ENCODE measurements at regions not wholly inside any gene's neighbourhood (a gene's known extent, or its start where the extent isn't known, plus 50 kb on each side); places are given as distances from the start of the nearest gene placed in this dataset.

- H3K9me3 Mint-ChIP-seq, result no peaks in the 10 kb centered on the region
- H3K27me3 Mint-ChIP-seq, result peaks cover 31% of the 10 kb centered on the region
- H3K4me3 Mint-ChIP-seq, result no peak overlapping the region
- peak; percentile 32 for DNase-seq (ENCODE audit: extremely low spot score, unreplicated experiment)
- no peak overlapping the region for H3K27ac Mint-ChIP-seq
- no peaks in the 10 kb centered on the region for H3K36me3 Mint-ChIP-seq
- peaks cover 23% of the 10 kb centered on the region for H3K4me1 Mint-ChIP-seq (ENCODE audit: unreplicated experiment)
- TF ChIP-seq CTCF (conservative IDR thresholded peaks at IDR 0.05), result no peak
Measured at GRCh38 chr20:58012731-58013510, 215.5 kb downstream of the ANKRD60 start.

DNA sequence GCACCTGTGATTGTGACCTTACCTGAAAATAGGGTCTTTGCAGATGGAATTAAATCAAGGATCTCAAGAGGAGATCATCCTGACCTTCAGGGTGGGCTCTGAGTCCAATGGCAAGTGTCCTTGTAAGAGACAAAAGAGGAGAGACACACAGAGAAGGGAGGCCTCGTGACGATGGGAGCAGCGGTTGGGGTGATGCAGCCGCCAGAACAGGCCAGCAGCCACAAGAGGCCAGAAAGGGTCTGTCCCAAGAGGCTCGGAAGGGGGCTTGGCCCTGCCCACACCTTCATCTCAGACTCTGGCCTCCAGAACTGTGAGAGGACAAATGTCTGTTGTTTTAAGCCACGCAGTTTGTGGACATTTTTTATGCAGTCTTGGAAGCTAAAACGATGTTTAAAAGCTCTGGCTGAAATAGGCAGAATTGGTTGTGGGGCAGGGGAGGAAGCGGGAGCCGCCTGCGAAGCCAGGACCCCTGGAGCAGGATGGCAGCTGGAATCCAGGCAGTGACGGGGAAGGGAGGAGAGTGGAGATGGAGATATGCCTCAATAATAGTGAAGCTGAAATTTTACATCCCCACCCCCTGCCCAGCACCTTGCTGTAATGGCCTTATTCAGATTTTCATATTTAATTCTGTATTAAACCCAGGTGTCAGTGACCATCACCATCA lies 216.4 kb downstream of the ANKRD60 start:
- no peak for TF ChIP-seq CTCF (conservative IDR thresholded peaks at IDR 0.05)
- DNase-seq (ENCODE audit: extremely low spot score, unreplicated experiment), result peak; percentile 43
- Mint-ChIP-seq H3K27ac (no peak overlapping the region), H3K36me3 (no peaks in the 10 kb centered on the region), H3K9me3 (no peaks in the 10 kb centered on the region), H3K4me3 (no peak overlapping the region), H3K27me3 (peaks cover 25% of the 10 kb centered on the region), H3K4me1 (ENCODE audit: unreplicated experiment) (peaks cover 17% of the 10 kb centered on the region)

DNA sequence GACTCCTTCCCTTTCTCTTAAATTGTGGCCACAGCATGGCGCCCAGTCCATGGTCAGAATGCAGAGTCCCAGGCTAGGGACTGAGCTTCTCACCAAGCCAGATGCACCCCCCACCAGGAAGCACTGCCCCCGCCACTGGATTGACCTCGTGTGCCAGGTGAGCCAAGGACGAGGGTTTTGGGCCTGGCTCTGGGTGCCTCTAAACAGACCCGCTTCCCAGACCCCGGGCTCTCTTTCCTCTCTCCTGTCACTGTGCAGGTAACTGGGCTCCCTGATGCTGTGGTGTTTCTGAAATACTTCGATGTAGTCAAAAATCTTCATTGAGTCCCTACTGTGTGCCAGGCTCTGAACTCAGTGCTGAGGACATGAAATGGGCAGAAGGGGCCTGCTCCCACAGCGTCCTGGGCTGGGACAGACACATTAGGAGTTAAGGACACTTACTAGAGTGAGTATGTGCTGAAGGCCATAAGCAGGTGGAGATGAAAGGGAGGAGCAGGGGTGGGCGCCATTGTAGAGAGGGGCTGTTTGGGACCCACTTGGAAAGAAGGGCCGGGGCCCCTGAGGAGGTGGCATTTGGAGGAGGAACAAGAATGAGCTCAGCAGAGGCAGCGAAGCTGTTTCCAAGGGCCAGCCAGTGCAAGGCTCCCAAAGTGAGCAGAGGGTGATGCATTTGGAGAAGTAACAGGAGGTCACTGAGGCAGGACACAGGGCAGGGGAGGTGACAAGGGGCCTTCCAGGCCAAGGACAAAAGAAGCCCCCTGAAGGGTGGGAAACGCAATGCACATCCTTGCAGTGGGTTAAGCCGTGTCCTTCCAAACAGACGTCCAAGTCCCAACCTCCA lies 217.1 kb downstream of the ANKRD60 start:
- Mint-ChIP-seq H3K36me3 (no peaks in the 10 kb centered on the region), H3K4me1 (ENCODE audit: unreplicated experiment) (peaks cover 16% of the 10 kb centered on the region), H3K4me3 (no peak overlapping the region), H3K27ac (no peak overlapping the region), H3K9me3 (no peaks in the 10 kb centered on the region), H3K27me3 (peaks cover 19% of the 10 kb centered on the region)
- DNase-seq (ENCODE audit: extremely low spot score, unreplicated experiment), result peak; percentile 53
- no peak for TF ChIP-seq CTCF (conservative IDR thresholded peaks at IDR 0.05)

- peak; percentile 47 for DNase-seq (ENCODE audit: extremely low spot score, unreplicated experiment)
Measured at GRCh38 chr20:58010666-58011065, 217.8 kb downstream of the ANKRD60 start.

More at GRCh38 chr20:58010666-58011065, 217.8 kb downstream of the ANKRD60 start:
- Mint-ChIP-seq H3K4me1 (ENCODE audit: unreplicated experiment) (peaks cover 16% of the 10 kb centered on the region), H3K27ac (no peak overlapping the region), H3K4me3 (no peak overlapping the region), H3K9me3 (no peaks in the 10 kb centered on the region), H3K36me3 (no peaks in the 10 kb centered on the region), H3K27me3 (peaks cover 18% of the 10 kb centered on the region)
- no peak for TF ChIP-seq CTCF (conservative IDR thresholded peaks at IDR 0.05)

Measured in type B pancreatic cell (in vitro differentiated cells).